ENCODE measurements at regions not wholly inside any gene's neighbourhood (a gene's known extent, or its start where the extent isn't known, plus 50 kb on each side); places are given as distances from the start of the nearest gene placed in this dataset.
"Not testable (repeated sequence)": the region's sequence is repeated elsewhere in the genome, so short reads cannot be mapped to it uniquely, and the experiment has no call there.

- Histone ChIP-seq H3K4me1 (no peaks in the 10 kb centered on the region), H3K27ac (no peak overlapping the region), H3K9me3 (no peaks in the 10 kb centered on the region), H3K4me3 (no peak overlapping the region), H3K36me3 (no peaks in the 10 kb centered on the region), H3K27me3 (no peaks in the 10 kb centered on the region)
- TF ChIP-seq CTCF (IDR thresholded peaks at IDR 0.05), result no peak
- TF ChIP-seq POLR2AphosphoS5 (IDR thresholded peaks at IDR 0.05), result no peak
- no peak for TF ChIP-seq POLR2A (IDR thresholded peaks at IDR 0.05)
- TF ChIP-seq EP300 (IDR thresholded peaks at IDR 0.05), result no peak
- DNase-seq (ENCODE audit: low spot score in 2 of 2), result no peak
- 90% methylated on average over 10 of the region's 10 CpGs for WGBS
Measured at GRCh38 chr1:55298167-55298894, 83.2 kb upstream of the USP24 start.

- not testable (repeated sequence) for H3K36me3 ChIP-seq; H3K4me1 ChIP-seq; H3K9me3 ChIP-seq; DNase-seq (ENCODE audit: low spot score in 2 of 2); H3K27me3 ChIP-seq; H3K4me3 ChIP-seq; H3K27ac ChIP-seq
- WGBS, result 97% methylated on average over 6 of the region's 6 CpGs
Measured at GRCh38 chr1:55296247-55296646, 81.1 kb upstream of the USP24 start.

GRCh38 chr1:55289614-55290013, 74.5 kb upstream of the USP24 start:
- Histone ChIP-seq H3K27me3 (no peaks in the 10 kb centered on the region), H3K4me1 (peaks cover 9% of the 10 kb centered on the region), H3K9me3 (no peaks in the 10 kb centered on the region), H3K36me3 (no peaks in the 10 kb centered on the region), H3K4me3 (no peak overlapping the region), H3K27ac (no peak overlapping the region)
- TF ChIP-seq POLR2AphosphoS5 (IDR thresholded peaks at IDR 0.05) (no peak), POLR2A (IDR thresholded peaks at IDR 0.05) (no peak), EP300 (IDR thresholded peaks at IDR 0.05) (no peak), CTCF (IDR thresholded peaks at IDR 0.05) (no peak)
- no peak for DNase-seq (ENCODE audit: low spot score in 2 of 2)
- 93% methylated on average over 5 of the region's 5 CpGs for WGBS

- TF ChIP-seq CTCF (IDR thresholded peaks at IDR 0.05), result no peak
- no peak for TF ChIP-seq POLR2AphosphoS5 (IDR thresholded peaks at IDR 0.05)
- TF ChIP-seq EP300 (IDR thresholded peaks at IDR 0.05), result no peak
- no peak for TF ChIP-seq POLR2A (IDR thresholded peaks at IDR 0.05)
- 100% methylated on average over 6 of the region's 7 CpGs for WGBS
- Histone ChIP-seq H3K4me3 (no peak overlapping the region), H3K36me3 (no peaks in the 10 kb centered on the region), H3K9me3 (no peaks in the 10 kb centered on the region), H3K27me3 (no peaks in the 10 kb centered on the region), H3K4me1 (peaks cover 9% of the 10 kb centered on the region), H3K27ac (no peak overlapping the region)
- DNase-seq (ENCODE audit: low spot score in 2 of 2), result no peak
Measured at GRCh38 chr1:55289042-55289441, 73.9 kb upstream of the USP24 start.

GRCh38 chr1:55288245-55288644, 73.1 kb upstream of the USP24 start:
- H3K27ac ChIP-seq, result no peak overlapping the region
- peaks cover 9% of the 10 kb centered on the region for H3K4me1 ChIP-seq
- H3K27me3 ChIP-seq, result no peaks in the 10 kb centered on the region
- no peaks in the 10 kb centered on the region for H3K9me3 ChIP-seq
- H3K36me3 ChIP-seq, result no peaks in the 10 kb centered on the region
- 85% methylated on average over 13 of the region's 13 CpGs for WGBS
- H3K4me3 ChIP-seq, result no peak overlapping the region
- no peak for TF ChIP-seq EP300 (IDR thresholded peaks at IDR 0.05)
- no peak for TF ChIP-seq POLR2AphosphoS5 (IDR thresholded peaks at IDR 0.05)
- TF ChIP-seq POLR2A (IDR thresholded peaks at IDR 0.05), result no peak
- TF ChIP-seq CTCF (IDR thresholded peaks at IDR 0.05), result no peak
- DNase-seq (ENCODE audit: low spot score in 2 of 2), result no peak

GRCh38 chr1:55287723-55288122, 72.6 kb upstream of the USP24 start:
- peaks cover 9% of the 10 kb centered on the region for H3K4me1 ChIP-seq
- no peak for TF ChIP-seq EP300 (IDR thresholded peaks at IDR 0.05)
- no peak for TF ChIP-seq POLR2AphosphoS5 (IDR thresholded peaks at IDR 0.05)
- no peak for TF ChIP-seq CTCF (IDR thresholded peaks at IDR 0.05)
- no peaks in the 10 kb centered on the region for H3K9me3 ChIP-seq
- no peak overlapping the region for H3K4me3 ChIP-seq
- DNase-seq (ENCODE audit: low spot score in 2 of 2), result no peak
- no peak overlapping the region for H3K27ac ChIP-seq
- WGBS, result 91% methylated on average over 9 of the region's 9 CpGs
- no peaks in the 10 kb centered on the region for H3K27me3 ChIP-seq
- no peaks in the 10 kb centered on the region for H3K36me3 ChIP-seq

Data from suprapubic skin (tissue), 4 donors.